Kidney capillary endothelial cell (primary cell): ENCODE measurements at regions not wholly inside any gene's neighbourhood (a gene's known extent, or its start where the extent isn't known, plus 50 kb on each side); places are given as distances from the start of the nearest gene placed in this dataset.

Experiments used
- DNase-seq: peaks from one replicate; pipeline ENCODE4 v3.0.0-alpha.2; 2018; ENCODE audit warnings: low spot score

DNA sequence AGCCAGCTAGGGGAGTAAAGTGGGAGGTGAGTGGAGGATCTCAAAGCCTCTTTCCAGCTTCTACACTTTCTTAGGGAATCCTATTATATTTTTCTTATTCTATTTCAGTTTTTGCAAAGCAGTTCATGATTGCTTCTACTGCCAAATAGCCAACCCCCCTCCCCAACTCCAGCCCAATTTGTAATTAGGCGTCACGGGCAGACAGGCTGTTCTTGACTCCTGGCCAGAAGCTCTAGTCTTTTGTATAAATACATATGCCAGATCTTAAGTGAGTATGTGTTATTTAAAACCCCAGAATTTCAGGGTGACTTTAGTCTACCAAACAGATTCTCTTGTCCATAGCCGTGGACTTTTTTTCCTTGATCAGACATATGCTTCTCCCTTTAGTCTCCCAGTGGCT lies 255.2 kb downstream of the BUB3 start:
- DNase-seq: no peak

DNA sequence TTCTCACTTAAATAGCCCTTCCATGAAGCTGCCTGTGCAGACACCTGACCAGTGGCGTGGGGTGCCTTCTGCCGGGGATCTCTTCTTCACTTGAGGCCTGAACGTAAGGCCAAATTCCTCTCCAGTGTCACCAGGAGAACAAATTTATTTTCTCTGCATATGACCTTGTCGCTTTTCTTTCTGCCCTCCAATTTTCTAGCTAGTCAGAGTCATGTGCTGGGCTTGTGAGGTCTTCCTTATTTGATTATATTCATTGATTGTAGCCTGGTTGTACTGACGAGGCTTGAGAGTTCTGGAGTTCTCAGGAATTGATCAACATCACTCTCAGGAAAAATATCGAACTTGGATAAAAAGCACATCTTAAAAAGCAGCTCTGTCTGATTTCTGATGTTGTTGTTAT lies 255.7 kb downstream of the BUB3 start:
- DNase-seq: no peak

DNA sequence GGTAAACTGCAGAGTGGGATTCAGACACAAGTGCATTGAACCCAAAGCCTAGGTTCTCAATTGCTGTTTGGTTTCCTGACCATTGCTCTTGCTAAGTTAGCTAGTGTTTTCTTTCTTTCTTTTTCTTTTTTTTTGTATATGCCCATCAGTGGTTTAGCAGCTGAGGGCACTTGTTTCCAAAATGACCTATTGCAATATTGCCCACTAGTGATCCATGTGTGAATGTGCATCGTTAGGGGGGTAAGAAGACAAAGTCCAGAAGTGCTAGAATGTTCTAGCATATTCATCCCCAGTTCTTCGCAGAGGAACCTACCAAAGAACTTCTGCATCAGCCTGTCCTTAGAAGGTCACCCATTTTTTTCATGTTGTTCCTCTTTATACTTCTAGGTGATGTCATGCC lies 252.8 kb upstream of the GPR26 start:
- DNase-seq: no peak

DNA sequence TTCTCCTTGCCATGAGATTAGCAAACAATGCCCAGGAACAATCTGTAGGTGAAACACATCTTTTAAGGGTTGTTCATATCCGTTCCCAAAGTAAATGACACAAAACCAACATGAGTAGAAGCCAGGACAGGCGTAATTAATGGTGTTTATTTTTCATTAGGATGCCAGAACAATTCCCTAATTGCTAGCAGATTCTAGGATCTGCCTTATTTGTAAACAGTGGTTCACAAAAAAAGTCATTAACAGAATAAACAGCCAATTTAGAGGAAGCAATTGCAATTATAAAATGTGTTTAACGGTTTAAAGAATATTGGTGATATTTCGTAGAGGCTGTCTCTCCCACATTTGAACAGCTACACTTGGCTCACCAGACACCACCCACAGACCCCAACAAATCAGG lies 250.6 kb upstream of the GPR26 start:
- no peak for DNase-seq

DNA sequence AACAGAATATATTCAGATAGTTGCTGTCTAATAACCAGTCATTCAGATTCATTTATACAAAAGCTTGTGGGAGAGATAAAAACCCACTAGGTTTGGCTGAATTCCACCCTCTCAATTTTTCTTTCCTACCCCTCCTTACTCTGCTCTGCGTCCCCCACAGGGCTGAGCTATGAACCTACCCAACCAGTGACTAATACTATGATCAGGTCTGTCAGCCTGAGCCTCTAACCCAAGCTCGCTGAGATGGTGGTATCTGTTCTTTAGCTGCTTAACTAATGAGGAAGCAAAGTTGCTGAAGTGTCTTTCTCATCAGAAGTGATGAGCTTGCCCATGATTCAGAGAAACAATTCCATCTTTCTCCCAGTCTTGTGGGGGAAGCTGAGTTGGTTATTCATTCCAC lies 248.7 kb upstream of the GPR26 start:
- DNase-seq: no peak

DNA sequence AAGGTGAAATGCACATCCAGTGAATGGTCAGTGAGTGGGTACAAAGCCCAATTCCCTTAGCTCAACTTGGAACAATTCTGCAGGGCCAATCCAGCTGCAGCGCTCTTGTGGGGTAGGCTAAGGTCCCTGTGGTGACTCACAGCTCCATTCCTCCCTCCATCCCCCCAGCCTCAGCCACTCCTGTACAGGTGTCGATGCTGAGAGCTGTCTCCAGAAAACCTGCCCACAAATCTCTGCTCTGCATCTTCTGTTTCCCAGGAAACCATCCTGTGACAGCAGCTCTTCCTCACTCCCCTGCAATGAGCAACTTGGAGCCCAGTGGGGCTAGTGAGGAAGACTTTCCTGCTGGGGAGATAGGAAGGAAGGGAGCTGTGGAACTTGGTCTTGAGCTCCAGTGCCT lies 244.7 kb upstream of the GPR26 start:
- no peak for DNase-seq

DNA sequence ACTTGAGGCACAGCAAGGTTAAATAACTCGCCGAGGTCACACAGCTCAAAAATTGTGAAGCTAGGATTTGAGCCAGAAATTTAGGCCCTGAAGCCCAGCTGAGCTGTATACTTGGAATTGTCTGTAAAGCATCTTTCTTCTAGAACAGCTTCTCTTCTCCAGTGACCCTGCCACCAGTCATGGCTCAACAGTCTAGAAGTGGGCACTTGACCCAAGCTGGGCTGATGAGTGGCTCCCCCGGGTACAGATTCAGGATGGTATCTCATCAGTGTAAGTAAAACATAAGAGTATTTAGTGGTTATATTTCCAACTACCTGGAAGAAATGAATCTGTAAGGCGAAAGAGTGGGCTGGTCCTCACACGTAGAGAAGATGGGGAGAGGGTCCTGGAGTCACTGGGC lies 243.9 kb upstream of the GPR26 start:
- DNase-seq: no peak

DNA sequence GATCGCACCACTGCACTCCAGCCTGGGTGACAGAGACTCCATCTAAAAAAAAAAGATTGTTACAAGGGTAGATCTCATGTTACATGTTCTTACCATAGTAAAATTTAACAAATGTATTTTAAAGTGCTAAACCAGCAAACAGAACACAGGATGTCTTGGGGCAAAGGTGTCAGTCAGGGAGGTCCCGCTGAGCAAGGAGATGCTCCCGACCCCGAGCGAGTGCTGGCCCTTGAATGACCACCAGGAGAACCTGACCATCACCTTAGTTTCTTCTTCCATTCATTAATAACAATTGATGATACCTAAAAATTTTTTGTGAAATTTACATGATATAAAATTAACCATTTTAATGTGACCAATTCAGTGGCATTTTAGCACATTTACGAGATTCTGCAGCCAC lies 241.6 kb upstream of the GPR26 start:
- no peak for DNase-seq

DNA sequence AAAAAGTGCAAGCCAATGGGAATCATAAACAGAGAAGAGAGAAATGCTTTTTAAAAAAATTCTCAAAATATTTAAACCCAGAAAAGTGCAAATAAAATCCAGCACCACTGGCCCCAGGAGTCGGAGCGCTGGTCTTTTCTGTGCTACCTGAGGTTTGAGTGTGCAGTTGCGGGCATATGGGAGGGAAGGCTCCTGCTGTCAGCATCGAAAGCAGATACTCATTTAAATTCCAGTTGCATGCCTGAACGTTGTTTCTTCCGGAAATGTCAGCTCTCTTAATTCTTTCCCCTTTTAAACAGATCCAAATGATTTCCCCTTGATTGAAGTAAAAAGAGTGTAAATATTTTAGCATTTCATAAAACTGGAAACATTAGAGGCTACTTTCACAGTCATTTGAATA lies 240.5 kb upstream of the GPR26 start:
- DNase-seq: no peak

DNA sequence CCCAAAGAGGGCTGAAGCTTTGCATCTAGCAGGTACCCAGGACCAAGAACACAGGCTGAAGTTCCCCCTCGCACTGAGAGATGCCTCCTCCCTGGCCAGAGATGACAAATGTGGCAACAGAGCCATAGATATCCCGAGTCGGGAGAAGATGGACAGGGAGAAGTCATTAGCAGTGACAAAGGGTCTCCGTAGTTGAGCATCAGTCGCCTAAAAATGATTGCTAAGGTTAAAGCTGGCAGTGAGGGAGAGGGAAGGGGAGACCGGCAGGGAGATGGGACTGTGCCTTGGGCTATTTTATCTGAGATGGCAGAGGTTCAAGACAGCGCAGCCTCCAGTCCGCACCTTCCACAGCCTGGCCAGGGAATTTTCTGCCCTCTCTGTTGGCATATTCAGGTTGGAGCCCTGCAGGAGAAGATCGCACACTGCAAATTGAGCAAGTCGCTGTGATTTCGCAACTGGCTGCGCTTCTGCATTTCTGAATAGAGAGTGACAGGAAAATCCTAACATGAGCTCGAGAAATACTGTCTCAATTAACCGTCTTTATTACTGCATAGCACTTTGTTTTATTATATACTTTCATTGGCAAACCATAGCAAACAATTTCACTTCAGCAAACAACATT lies 238.9 kb upstream of the GPR26 start:
- no peak for DNase-seq

DNA sequence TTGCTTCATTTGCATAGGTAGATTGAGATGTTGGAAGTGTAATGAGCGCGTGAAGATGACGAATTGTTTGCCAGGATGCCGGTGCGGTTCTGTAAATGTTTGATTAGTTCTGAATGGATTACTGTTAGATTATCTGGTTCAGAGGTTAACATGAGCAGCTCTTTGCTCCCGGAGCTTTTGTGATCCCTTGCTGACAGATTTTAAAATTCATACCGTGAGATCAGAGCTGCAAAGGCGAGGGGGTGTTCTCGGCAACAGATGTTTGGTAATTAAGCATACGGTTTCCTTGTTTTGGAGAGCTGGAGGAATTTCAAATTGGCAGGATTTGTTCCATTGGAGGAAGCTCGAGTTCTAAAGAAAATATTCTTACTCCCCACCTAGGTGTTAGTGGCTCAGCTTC lies 237.8 kb upstream of the GPR26 start:
- no peak for DNase-seq

DNA sequence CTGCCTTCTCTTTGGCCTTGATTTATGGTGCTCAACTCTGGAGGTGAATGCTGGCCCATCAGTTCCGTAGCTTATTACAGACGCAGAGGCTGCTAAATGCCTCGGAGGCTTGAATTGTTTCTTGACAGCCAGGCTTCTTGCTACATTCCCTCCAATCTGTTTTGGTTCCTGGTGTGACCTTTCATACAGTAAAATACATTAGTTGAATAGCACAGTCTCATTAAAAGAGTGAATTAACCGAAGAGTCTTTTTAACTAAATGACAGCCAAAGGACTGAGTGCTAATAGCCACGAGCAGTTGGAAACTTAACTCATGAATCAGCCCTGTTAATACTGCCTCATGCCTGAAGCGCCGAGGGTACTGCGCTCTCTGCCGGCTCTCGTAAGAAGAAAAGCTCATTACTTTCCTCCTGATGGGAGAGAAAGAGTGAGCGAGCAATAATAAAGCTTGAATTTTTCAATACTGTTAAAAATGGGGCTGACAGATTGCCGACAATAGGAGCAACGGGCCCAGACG lies 236.4 kb upstream of the GPR26 start:
- no peak for DNase-seq

DNA sequence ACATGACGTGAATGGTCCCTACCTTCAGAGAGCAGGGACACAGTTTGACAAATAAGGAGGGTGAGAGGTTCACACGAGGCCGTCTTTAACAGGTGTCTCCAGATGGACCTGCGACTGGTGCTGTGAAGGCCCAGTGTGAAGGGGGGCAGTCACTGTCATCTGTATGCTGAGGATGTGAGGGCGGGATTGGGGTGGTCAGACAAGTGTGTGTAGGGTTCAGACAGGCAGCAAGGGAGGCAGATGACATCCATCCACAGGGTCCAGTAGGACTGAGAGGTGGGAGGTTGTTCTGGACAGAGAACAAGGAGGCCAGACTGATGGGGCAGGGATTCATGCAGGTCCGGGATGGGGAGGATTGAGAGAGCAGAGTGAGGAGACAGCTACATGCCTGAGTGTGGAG lies 232.6 kb upstream of the GPR26 start:
- DNase-seq: no peak

DNA sequence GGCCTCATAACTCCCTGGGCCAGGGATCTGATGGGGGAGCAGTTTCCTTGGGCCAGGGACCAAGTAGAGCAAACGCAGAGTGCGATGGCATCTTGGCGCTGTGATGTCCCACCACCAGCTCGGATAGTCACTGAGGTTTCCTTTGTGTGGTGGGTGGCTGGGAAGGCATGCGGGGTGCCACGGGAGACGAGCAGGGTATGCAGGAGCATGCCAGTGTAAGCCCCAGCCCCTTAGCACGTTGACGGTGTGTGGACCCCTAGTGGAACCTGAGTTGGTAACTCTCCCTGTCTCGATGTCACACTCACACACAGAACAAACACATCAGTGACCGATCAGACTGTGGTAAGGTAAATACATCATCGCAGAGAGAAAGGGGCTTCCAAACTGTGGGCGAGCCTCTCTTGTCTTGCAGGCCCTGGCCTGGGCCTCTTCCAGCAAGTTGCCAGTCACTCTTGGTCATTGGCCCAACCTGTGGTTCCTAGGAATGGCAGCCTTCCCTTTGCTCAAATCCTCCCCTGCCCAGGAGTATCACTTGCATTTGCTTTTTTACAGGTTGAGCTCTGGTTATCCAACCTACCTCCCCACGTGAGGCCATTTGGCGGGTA lies 231.6 kb upstream of the GPR26 start:
- DNase-seq: no peak

DNA sequence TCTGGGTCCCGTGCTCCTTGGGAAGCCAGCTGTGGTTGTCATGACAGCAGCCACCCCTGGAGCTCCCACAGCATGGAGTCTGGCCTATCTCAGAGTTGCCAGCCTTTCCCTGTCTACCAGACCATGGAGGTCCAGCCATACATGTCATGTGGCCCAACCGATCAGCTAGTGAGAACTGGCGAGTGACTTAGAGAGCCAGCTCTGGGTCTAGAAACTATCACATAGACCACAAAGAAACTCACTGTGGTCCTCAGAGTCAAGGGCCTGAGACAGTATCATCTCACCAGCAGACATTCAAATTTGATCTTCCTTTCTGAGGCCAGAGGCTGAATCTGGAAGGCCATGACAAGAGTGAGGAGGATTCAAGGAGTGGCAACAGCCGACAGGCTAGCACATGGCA lies 223.3 kb upstream of the GPR26 start:
- no peak for DNase-seq

DNA sequence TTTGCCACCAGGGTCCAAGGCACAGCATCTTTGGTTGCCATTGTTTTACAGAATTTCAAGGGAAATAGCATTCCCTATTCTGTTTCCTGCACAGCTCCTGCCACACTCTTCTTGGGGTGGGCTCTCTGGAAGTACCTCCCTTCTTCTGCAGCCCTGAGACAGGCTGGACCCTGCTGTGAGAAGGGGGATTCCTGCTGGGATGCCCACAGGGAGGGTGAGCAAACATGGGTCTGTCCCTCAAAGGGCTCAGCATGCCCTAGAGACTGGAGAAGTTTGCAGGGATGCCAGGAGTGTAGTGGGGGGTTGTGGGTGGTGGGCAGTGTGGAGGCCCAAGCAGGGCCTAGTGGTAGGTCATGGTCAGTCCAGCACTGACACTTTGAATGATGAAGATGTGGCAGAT lies 222.2 kb upstream of the GPR26 start:
- DNase-seq: no peak

DNA sequence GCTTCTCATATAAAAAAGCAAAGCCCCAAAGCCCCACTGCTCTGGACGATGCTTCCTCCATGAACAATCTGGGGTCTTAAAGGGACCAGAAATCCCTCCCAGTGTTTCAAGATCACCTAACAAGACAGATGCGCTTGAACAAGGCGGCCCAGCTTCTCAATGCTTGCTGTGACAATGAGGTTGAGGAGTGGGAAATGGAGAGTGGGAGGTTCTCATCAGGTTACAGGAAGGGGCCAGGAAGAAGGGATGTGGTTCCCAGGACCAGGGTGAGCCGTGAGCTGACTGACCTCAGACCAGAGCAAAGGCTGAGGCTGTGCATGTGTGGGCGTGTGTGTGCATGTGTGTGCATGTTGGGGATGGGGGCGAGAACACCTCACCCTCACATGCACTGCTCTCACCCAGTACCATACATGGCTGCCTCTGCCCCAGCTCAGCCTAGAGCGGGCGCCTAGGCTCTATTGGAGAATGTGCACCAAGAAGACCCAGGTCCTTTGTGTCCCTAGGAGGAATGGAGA lies 220.8 kb upstream of the GPR26 start:
- DNase-seq: no peak

DNA sequence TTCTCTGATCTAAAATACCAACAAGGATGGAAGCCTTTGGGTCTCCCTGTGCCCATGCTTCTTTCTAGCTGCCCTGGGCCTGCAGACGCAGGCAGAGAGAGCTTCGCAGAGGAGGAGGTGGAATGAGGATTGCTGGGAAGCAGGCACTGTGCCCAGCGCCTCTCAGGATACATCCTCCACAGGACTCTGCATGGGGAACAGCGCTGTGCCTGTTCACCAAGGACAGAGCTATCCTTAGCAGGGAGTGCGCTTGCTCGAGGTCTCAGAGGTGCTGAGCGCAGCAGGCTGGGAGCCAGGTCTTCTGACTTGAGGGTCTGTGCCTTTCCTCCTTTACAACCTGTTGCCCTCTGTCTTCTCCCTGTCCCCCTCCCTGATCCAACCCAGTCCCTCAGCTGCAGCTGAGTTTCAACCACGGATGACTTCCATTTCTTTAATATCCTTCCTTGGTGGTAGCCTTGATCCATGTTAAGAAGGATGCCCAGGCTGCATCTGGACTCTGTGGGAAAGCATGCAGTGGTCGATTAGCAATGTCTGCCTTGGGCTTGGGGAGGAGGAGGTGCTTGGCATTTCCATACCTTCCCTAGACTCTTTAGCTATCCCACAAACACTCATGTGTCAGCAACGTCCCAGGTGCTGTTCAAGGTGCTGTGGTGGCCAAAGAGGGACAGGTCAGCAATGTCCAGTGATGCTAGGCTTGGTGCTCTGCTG lies 219.6 kb upstream of the GPR26 start:
- no peak for DNase-seq

DNA sequence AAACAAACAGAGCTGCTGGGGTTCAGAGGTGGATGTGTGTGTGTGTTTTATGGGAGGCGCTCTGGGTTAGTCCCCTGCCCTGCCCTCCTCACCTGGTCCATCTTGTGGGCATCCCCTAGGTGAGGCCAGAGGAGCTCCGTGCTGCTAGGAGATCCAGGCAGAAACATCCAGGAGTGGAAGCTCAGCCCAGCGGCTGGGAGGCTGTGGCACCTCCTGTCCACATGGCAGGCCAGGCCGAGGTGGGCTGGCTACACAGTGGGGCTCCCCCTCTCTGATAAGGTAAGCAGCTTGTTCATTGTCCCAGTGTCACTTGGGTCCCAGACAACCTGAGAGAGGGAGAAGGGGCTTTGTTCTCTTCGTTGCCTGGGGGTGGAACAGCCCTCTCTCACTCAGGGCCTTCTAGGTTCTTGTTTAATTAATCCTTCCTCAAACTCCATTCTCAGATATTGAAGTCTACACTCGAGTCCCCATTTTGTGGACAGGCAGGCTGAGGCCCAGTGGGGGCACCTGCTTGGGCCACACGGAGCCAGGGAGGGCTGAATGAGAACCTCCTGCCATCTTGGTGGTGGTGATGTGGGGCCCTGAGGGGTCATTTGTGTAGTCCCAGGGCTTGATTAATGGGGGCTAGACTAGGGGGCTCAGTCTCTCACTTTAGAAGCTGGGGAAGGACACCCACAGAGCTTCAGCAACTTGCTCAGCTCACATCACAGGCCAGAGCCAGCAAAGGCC lies 216.8 kb upstream of the GPR26 start:
- no peak for DNase-seq

DNA sequence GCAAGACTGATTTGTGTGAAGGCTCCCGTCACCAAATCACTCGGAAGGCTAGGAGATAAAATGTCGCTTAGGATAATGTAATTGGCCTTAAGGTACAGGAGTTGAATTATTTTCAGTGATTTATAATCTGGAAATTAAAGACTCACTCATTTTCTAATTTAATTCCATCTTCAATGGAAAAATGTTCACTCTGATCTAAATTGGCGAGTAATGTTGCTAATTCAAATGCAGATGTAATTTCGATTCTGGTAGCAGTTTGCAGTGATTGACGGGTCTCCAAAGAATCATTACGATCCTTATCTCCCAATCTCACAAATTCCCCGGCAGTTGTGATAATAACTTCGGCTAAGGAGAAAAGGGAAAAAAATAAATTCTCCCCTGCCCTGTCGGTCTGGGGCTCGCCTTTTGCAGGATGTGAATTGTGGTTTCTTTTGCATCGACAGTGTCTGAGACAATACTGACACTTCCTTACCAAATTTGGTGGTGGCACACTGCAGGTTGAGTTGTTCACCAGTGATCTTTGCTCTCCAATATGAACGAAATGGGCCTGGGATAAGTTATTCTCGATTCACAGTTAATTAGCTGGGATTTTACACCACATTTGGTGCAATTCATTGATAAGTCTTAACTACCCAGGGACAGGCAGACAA lies 215.1 kb upstream of the GPR26 start:
- DNase-seq: no peak

DNA sequence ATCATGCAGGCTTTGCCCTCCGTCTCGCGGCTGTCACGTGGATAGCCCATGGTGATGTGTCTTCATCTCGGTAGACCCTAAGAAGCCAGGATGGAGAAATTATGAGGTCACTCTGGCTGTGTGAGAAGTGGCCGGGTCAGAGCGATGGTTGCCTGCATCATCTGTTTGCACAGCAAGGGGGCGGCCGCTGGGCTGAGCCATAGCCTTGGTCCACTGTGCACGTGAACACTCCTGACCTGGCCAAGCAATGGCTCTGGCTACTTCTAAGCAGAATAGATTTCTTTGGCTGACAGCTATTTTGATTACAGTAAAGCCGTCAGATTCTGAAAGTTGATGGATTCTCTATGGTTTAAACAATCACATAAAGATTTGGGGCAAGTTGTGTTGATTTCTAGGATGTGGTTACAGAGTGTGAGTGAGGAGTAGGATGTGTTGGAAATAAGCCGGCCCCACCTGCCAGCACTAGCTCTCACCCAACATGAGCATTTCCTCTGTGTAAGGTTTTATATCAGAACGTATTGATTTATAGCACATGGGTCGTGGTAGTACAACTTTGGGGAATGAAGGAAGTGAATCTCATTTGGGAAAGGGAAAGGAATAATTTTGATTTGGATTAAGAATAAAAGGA lies 214.4 kb upstream of the GPR26 start:
- DNase-seq: no peak

DNA sequence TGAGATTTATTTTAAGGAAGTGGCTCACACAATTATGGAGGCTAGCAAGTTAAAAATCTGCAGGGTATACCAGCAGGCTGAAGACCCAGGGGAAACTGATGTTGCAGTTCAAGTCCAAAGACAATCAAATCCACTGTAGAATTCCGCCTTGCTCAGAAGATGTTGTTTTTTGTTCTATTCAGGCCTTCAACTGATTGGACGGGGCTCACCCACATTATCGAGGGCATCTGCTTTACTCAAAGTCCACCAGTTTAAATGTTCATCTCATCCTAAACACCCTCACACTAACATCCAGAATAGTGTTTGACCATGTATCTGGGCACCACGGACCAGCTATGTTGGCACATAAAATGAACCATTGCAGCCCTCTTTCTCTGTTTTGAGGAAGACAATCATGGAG lies 211.2 kb upstream of the GPR26 start:
- DNase-seq: no peak
